Gastrocnemius medialis (tissue), 4 donors: ENCODE measurements at regions not wholly inside any gene's neighbourhood (a gene's known extent, or its start where the extent isn't known, plus 50 kb on each side); places are given as distances from the start of the nearest gene placed in this dataset.

Source experiments
- CTCF ChIP-seq, 5 experiments: fragments of 450-650 bp in 3 of 5; fragments of 200-600 bp in 2 of 5; sonication (generic) in 2 of 5; IDR thresholded peaks in 4 of 5; conservative IDR thresholded peaks in 1 of 5; 1 replicate in 4 of 5; 2 replicates in 1 of 5; pipeline ENCODE4 v1.5.1; 2016 to 2019; ENCODE audit warnings: antibody characterized with exemption in 5 of 5, mild to moderate bottlenecking in 3 of 5, moderate library complexity in 3 of 5
- POLR2A ChIP-seq, 2 donors: fragments of 450-650 bp; IDR thresholded peaks; one replicate each; pipeline ENCODE4 v1.6.1; 2017; ENCODE audit warnings: antibody characterized with exemption in 2 of 2, mild to moderate bottlenecking in 2 of 2, moderate library complexity in 2 of 2

DNA sequence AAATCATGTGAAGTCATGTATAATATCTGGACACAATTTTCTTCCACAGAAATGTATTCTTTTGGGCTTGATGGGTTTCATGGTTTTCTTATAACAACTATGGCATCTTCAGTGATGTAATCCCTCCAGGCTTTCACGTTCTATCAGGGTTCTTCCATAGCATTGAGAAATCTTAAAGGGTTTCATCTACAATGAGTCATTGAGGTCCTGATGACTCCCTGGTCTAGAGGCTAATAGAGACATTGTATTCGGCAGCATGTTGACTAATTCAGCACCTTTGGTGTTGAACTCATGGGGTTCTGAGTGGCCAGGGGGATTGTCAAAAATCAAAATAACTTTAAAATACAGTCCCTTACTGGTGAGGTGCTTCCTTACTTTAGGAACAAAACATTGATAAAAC, 614.0 kb upstream of the CRIM1 start:
- TF ChIP-seq CTCF (IDR thresholded peaks at IDR 0.05 in 4 of 5, conservative IDR thresholded peaks at IDR 0.05 in 1 of 5) (no peak), POLR2A (IDR thresholded peaks at IDR 0.05) (no peak)
